HG02623 (cell line): ENCODE measurements at regions not wholly inside any gene's neighbourhood (a gene's known extent, or its start where the extent isn't known, plus 50 kb on each side); places are given as distances from the start of the nearest gene placed in this dataset.
"Not testable (repeated sequence)": the region's sequence is repeated elsewhere in the genome, so short reads cannot be mapped to it uniquely, and the experiment has no call there.

ENCODE experiments used
- ATAC-seq: cut with Tn5 transposase; IDR thresholded peaks from one replicate; pipeline ENCODE4 v1.9.1; 2021; ENCODE audit warnings: moderate library complexity; ENCODE audit not compliant: unreplicated experiment

DNA sequence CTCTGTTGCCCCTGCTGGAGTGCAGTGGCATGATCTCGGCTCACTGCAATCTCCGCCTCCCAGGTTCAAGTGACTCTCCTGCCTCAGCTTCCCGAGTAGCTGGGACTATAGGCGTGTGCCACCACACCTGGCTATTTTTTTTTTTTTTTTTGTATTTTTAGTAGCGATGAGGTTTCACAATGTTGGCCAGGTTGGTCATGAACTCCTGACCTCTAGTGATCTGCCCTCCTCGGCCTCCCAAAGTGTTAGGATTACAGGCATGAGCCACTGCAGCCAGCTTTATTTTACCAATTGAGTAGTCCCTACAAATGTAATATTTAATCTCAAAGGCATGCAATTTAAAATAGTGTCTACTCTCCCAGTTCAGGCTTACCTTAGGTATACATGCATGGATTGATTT, 1487.2 kb upstream of the WWC1 start:
- ATAC-seq, result not testable (repeated sequence)

DNA sequence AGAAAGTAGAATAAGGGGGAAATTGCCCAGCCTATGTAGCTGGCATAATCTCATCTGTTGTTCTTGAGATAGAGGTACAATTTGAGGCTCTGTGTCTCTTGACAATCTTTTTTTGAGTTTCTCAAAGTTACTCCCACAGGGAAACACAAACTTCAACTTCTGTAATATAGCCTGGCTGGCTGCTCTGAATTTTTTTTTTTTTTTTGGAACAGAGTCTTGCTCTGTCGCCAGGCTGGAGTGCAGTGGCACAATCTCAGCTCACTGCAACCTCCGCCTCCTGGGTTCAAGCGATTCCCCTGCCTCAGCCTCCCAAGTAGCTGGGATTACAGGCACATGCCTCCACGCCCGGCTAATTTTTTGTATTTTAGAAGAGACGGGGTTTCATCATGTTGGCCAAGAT, 1486.8 kb upstream of the WWC1 start:
- ATAC-seq, result not testable (repeated sequence)

DNA sequence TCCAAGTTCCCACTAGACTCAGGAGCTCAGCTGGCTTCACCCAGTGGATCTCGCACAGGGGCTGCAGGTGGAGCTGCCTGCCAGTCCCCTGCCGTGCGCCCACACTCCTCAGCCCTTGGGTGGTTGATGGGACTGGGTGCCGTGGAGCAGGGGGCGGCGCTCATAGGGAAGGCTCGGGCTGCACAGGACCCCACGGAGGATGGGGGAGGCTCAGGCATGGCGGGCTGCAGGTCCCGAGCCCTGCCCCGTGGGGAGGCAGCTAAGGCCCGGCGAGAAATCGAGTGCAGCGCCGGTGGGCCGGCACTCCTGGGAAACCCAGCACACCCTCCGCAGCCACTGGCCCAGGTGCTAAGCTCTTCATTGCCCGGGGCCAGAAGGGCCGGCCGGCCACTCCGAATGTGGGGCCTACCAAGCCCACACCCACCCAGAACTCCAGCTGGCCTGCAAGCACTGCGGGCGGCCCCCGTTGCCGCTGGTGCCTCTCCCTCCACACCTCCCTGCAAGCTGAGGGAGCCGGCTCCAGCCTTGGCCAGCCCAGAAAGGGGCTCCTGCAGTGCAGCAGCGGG, 1481.3 kb upstream of the WWC1 start:
- not testable (repeated sequence) for ATAC-seq

DNA sequence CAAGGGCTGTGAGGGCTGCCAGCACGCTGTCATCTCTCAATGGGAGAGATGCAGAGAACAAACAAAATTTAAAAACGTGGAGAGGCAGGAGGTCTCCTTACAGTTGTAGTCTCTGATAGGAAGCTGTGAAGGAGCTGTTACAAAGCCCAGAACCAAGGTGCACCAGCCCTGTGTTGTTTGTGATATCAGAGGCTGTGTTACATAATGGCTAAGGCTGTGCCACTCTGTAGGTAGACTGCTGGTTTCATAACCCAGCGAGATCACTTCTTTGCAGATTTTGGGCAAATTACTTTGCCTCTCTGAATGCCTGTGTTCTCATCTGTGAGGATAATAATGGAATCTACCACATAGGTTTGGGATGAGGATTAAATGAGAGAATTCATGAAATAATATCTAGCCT, 1480.7 kb upstream of the WWC1 start:
- ATAC-seq, result no peak

DNA sequence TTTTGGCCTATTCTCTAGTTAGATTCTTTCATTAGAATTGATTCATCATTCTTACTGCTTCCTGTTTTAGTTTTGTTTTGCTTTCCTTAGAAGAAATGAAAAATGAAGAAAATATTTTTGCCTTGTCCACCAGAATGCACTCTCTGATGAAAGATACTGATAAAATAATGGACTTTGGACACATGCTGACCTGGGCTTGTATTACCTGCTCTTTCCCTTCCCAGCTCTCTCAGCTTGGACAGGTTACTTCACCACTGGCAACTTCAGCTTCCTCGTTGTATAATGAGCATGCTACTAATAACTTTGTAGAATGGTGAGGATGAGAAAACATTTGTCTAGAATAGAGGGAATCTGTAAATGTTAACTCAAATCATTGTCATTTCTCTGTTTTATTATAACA, 1468.1 kb upstream of the WWC1 start:
- ATAC-seq, result no peak

DNA sequence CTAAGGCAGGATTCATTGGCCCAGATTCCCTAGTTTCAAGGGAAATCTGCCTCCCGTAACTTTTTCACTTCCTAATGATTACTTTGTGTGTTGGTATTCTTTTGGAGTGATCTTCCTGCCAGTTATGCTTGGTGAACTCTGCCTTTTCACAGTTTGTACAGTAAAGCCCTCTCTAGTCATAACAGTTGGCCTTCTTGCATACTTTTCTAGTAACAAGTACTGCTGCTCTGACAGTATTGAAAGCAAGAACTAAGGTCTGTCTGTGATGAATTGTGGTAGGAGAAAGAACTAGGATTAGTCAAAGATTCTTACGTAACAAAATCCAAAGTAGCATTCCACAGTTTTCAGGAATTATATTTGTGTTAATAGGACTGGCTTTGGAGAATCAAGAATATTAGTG, 1457.2 kb upstream of the WWC1 start:
- ATAC-seq, result no peak

DNA sequence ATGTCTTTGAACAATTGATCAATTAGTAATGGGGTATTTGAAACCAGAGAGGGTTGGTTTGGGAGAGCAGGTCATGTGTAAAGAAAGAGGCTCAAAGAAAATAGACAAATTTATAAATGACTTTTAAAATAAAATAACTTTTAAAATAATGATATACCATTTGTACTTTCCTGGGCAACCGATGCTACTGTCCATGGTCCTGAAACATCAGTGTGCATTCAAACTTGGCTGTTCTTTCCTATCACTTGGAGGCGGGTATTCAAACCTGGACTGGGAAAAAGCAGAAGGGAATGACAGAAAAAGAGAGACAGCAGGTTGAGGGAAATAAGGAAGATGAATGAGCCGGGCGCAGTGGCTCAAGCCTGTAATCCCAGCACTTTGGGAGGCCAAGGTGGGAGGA, 1446.4 kb upstream of the WWC1 start:
- ATAC-seq, result no peak

DNA sequence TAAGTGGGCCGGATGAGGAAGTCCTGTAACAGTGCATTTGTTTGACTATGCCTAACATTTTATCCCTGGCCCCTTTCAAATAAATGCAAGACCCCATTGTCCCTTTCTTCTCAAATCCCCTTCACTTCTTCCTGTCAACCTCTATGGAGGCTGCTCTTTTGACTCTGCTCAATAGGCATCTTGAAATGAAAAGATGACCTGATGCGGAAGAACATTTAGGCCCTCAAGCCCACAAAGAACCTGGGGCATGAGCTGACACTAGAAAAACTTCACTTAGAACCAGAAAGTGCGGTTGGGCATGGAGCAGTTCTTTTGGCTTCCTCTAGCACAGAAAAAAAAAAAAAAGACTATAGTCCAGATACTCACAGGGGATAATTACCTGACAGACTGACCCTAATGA, 1434.7 kb upstream of the WWC1 start:
- no peak for ATAC-seq

DNA sequence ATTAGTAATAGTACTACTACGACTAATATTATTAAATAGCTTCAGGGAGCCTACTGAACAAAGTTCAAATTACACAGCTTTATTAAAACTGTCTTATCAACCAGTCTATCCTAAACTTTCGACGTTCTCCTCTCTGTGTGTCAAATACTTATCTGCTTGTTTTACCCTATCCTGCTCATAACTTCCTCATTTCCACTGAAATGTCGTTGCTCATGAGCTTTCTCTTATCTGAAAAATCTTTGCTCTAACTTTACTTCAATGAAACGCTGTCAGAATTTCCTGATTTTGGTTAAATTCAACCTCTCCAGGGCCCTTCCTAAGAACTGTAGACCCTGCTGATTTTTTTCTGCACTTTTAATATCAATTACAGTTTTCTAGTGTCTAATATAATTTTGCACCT, 1431.0 kb upstream of the WWC1 start:
- no peak for ATAC-seq

DNA sequence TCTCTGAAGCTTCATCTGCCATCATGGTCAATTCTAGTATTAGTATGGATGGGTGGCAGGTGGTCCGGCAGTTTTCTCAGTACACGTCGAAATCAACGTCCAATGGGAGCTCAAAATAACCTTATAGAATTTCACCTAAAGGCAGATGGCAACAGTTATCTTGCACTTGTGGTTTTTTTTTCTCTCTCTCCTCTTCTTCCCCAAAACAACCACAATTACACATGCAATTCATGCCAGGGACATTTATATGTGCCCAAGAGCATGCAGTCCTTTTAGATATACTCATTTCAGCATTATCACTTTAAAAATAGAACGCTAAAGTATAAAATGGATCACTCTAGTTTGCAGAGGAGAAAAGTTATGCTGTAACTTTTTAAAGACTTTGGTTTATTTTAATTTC, 1428.9 kb upstream of the WWC1 start:
- no peak for ATAC-seq

DNA sequence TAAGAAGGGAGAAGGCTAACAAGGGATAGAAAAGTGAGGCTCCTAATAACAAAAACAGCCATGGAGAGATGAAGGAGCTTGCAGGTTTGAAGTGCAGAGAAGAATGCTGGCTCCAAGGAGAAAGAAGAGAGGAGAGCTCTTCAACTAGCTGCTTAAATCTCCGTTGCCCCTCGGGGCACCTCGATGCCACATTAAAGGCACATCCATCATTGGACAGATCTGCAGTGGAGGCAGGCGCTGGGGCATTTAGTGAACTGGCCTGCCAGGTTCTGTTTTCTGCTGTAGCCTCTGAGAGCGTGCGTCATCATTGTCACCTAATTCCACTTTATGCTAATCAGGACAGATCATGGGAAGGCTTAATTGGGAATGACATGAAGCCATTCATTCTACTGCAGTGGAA, 1426.2 kb upstream of the WWC1 start:
- no peak for ATAC-seq

DNA sequence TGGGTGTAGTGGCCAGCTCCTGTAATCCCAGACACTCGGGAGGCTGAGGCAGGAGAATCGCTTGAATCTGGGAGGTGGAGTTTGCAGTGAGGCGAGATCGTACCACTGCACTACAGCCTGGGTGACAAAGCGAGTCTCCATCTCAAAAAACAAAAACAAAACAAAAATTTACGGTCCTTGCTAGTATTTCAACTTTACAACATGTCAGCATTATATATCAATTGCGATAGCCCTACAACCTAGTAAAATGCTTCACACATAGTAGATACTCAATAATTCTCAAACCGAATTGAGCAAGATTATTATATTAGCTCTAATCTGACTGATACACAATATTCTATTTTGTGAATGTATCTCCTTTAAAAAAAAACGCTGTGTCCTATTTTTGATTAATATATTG, 1411.0 kb upstream of the WWC1 start:
- no peak for ATAC-seq

DNA sequence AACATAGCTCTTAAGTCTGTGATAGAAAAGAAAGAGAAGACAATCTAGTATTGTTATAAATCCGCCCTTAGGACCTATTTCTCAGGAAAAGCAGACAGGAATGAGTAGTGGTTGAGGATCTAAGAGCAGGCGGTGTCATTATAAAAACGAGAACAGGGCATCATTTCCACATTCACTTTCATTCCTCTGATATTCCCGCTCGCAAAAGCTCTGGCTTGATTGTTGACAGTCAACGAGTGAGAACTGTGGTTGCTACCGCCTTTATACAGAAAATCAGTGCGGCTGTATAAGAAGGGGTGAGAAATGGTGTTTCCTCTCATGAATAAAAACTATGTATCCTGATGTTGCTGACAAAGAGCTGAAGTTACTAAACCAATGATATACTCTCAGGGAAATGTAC, 1409.6 kb upstream of the WWC1 start:
- no peak for ATAC-seq

DNA sequence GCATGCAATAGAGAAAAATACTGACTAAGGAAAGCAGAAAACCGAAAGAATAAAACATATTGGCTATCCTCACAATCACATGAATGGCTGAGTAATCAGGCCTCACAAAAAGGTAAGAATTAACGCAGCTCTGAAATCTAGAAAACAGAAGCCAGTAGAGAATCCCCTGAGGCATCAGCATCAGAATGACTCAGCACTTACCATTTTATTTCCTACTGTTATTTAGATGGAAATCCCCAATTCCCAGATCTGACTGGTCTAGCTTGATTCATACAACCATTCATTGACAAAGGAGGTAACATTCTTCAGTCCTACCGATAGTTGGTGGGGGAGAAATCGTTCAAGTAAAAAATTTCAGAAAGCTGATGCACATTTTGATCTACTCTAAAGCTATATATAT, 1408.4 kb upstream of the WWC1 start:
- ATAC-seq, result no peak

DNA sequence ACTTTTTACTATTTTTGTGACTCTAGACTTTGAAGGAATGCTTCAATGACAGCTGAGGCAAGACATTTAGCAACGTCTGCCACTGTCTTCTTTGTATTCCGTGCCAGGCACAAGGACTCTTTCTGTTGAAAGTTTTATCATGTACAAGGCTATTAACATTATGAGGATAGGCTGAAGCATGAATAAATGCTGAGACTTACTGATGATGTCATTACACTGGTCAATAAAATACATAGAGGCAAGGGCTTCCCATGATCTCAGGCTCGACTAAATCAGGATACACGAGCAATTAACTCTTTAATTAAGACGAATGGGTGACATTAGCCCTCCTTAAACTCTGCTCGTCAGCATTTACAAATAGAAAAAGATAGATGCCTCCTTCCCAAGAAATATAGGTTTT, 1393.3 kb upstream of the WWC1 start:
- no peak for ATAC-seq

DNA sequence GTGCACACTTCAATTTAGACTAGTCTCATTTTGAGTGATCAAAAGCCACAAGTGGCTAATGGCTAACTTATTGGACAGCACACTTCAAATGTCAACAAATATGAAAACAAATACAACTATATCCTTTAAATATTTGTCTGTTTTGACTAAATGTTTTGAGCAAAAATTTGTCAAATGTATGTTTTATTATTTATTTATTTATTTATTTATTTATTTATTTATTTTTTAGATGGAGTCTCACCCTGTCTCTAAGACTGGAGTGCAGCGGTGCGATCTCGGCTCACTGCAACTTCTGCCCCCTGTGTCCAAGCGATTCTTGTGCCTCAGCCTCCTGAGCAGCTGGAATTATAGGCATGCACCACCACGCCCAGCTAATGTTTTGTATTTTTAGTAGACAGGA, 1392.1 kb upstream of the WWC1 start:
- no peak for ATAC-seq

DNA sequence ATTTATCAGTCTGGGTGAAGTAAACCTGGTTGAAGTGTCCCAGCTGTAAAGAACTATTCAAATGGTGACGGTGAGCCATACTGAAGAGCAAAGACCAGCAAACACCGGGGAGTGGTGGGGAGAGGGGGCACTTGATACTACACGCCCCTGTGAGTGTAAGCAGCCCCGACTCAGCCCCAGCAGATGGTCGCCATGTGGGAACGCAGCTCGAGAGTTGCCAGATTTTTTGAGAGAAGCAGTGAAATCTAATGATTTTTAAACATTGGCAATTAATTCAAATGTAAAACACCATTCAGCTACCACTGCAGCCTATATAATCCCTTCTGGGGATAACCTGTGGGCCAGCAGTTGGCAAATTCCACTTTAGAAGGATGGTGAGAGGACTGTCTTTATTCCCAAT, 1386.9 kb upstream of the WWC1 start:
- ATAC-seq, result no peak

DNA sequence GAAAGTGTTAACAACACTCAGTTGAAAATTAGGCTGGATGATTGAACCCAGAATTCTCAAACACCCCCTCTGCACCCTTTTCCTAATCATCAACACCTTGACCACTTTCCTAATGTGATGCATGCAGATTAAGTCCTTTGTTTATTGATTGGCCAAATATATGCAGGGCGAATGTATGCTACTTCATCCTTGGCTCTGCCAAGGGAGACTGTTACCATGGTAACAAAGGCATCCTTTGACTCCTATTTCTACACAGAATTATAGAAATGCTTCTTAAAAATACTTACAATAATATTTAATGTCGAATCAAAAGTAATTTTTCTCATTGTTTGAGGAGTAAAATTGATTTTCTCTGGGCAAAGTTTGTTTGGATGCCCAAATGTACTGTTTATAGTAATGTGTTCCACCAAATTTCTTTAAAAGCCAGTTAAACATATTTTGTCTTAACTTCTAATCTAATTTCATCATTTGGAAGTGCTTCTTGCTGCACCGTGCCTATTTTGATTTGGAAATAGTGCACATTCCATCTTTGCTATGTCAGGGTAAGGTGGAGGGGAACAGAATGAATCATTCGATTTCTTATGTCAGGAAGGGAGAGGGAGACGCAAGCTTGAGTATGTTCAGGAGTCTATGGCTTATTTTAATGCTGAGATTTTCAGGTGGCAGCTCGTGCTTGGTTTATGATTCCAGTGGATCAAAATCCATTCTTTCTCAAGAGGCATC, 1384.3 kb upstream of the WWC1 start:
- ATAC-seq, result no peak

DNA sequence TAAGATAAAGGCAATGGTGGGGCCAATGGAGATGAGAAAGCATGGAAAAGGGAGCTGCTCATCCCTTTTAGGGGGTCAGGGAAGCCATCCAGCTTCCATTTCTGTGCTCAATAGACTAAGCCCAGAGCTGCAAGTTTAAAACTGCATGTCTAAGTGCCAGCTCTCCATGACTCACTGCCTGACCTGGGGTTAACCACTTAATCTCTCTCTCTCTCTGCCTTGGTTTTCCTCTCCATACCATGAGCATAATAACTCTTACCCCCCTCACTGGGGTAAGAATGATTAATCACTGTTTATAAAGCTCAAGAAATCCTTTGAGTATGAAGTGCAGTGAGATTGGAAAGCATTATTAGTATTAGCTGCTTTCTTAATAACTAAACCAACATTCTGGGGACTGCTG, 1382.4 kb upstream of the WWC1 start:
- ATAC-seq, result no peak

DNA sequence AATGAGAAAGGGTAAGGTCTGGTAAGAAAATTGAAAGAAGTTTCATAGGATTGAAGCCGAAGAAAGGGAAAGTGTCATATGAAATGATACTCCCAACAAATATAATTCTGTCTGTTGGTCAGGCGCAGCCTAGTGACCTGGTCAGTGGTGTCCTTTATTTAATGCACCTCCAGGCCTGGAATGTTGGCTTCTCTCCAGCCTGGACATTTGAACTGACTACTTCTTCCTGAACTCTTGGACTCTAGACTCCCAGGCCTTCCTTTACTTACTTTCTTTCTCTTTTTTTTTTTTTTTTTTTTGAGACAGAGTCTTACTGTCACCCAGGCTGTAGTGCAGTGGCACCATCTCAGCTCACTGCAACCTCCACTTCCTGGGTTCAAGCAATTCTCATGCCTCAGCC, 1381.5 kb upstream of the WWC1 start:
- ATAC-seq, result no peak

DNA sequence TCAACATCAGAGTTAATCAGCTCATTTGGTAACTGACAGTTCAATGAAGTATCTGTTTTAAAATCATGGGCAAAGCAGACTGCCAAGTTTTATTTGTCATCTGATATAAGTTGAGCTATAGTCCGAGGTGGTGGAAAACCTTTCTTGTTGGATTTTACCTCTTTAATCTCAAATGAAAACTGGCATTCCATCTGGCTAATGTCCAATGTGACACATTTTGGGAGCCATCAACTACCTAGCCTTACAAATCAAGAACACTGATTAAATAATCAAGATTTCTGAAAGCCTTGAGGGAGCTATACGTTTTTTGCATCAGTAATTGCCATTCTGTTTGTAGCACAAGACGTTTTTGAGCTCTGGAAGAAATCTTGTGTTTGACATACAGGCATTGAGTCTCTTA, 1380.5 kb upstream of the WWC1 start:
- ATAC-seq, result no peak

DNA sequence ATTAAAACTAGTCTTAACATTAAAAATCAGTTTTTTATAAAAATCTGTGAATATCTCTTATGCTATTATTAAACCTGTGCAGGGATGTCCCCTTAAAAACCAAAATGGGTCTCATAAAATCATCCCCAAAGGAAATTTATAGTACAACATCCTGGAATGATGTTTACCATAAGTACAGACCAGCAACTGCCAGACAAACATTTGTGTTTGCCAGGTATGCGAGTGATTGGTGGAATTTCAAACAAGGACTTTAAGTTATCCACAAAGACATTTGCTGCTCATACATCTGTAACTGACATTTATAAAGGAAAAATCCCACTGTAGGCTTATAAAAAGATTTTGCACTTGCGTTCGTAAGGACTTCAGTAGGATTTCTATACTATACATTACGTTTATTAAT, 1375.4 kb upstream of the WWC1 start:
- ATAC-seq, result no peak

DNA sequence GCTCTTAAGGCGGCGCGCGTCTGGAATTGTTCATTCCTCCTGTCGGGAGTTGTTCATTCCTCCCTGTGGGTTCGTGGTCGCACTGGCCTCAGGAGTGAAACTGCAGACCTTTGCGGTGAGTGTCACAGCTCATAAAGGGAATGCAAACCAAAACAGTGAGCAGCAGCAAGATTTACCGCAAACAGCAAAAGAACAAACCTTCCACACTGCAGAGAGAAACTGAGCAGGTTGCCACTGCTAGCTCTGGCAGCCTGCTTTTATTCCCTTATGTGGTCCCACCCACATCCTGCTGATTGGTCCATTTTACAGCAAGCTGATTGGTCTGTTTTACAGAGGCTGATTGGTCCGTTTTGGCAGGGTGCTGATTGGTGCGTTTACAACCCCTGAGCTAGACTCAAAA, 1365.3 kb upstream of the WWC1 start:
- ATAC-seq, result no peak
